H1 (cell line): ENCODE measurements at regions not wholly inside any gene's neighbourhood (a gene's known extent, or its start where the extent isn't known, plus 50 kb on each side); places are given as distances from the start of the nearest gene placed in this dataset.

Source experiments
- CTCF ChIA-PET: fragments of 300-600 bp; sonication (Branson Sonifier 250); formaldehyde crosslinking; loops from one replicate; lab custom pipeline; 2021; ENCODE audit not compliant: partially characterized antibody; lab: Charles Lee
- POLR2A ChIA-PET: fragments of 300-600 bp; sonication (Branson Sonifier 250); formaldehyde crosslinking; loops from one replicate; lab custom pipeline; 2021; ENCODE audit warnings: inconsistent platforms; ENCODE audit not compliant: partially characterized antibody; lab: Charles Lee
- DNase-seq, 2 experiments: peaks; one replicate each; pipeline versions ENCODE4 v3.0.0 to v3.0.0-alpha.2; 2010 to 2022; ENCODE audit warnings: low spot score in 2 of 2, low read depth in 1 of 2, mixed read lengths in 1 of 2
- FAIRE-seq: peaks from 2 replicates; lab custom pipeline; 2011; peaks lifted over from hg19 to GRCh38; lab: Jason Lieb, UNC
- H2AFZ ChIP-seq: 2 replicates; pipeline ENCODE4 v1.8.1; 2012; ENCODE audit warnings: low read length, inconsistent platforms
- H2AK5ac ChIP-seq: 2 replicates; pipeline ENCODE4 v1.6.1; 2013; ENCODE audit warnings: low read depth, low read length
- H2BK120ac ChIP-seq: replicated peaks from 2 replicates; pipeline ENCODE3; 2013; ENCODE audit warnings: low read depth, low read length, inconsistent platforms
- H2BK12ac ChIP-seq: 2 replicates; pipeline ENCODE4 v1.6.1; 2013; ENCODE audit warnings: low read depth, low read length
- H2BK15ac ChIP-seq: 2 replicates; pipeline ENCODE4 v1.6.1; 2013; ENCODE audit warnings: low read length
- H2BK20ac ChIP-seq: 2 replicates; pipeline ENCODE4 v1.6.1; 2013; ENCODE audit warnings: low read length
- H2BK5ac ChIP-seq: 2 replicates; pipeline ENCODE4 v1.6.1; 2013; ENCODE audit warnings: low read depth, low read length
- H3K14ac ChIP-seq: 2 replicates; pipeline ENCODE4 v1.6.1; 2013; ENCODE audit warnings: inconsistent platforms; ENCODE audit not compliant: insufficient read length
- H3K18ac ChIP-seq: 2 replicates; pipeline ENCODE4 v1.6.1; 2013; ENCODE audit warnings: low read length; ENCODE audit errors: extremely low read depth
- H3K23ac ChIP-seq: 2 replicates; pipeline ENCODE4 v1.6.1; 2013; ENCODE audit warnings: inconsistent platforms; ENCODE audit not compliant: insufficient read length
- H3K23me2 ChIP-seq: 2 replicates; pipeline ENCODE4 v1.6.1; 2013; ENCODE audit warnings: low read depth, low read length
- H3K27ac ChIP-seq: 2 replicates; pipeline ENCODE4 v1.6.1; 2011; ENCODE audit warnings: low read depth, low read length, inconsistent platforms
- H3K27me3 ChIP-seq, 4 experiments: replicated peaks in 1 of 4; 1 replicate in 1 of 4; 2 replicates in 3 of 4; pipeline versions ENCODE4 v1.6.1 to v1.8.1; 2011 to 2013; ENCODE audit warnings: low read length in 3 of 4, mild to moderate bottlenecking in 3 of 4, inconsistent platforms in 2 of 4, mixed read lengths in 2 of 4, moderate library complexity in 1 of 4; ENCODE audit not compliant: control insufficient read depth in 3 of 4, insufficient read depth in 3 of 4; ENCODE audit errors: extremely low read depth in 1 of 4
- H3K36me3 ChIP-seq, 4 experiments: 2 replicates each; pipeline versions ENCODE4 v1.6.1 to v1.8.1; 2011 to 2013; ENCODE audit warnings: mild to moderate bottlenecking in 4 of 4, low read length in 3 of 4, moderate library complexity in 2 of 4, control low read depth in 1 of 4, inconsistent platforms in 1 of 4; ENCODE audit not compliant: insufficient read depth in 4 of 4, control insufficient read depth in 2 of 4
- H3K4ac ChIP-seq: replicated peaks from 2 replicates; pipeline ENCODE3; 2013; ENCODE audit warnings: low read length, low read depth, mixed read lengths, inconsistent platforms; ENCODE audit not compliant: insufficient read length
- H3K4me1 ChIP-seq, 4 experiments: replicated peaks in 1 of 4; 1 replicate in 1 of 4; 2 replicates in 3 of 4; pipeline versions ENCODE4 v1.6.1 to v1.8.1; 2011 to 2013; ENCODE audit warnings: low read length in 3 of 4, inconsistent platforms in 2 of 4, mixed read lengths in 1 of 4; ENCODE audit not compliant: insufficient read depth in 4 of 4, control insufficient read depth in 3 of 4
- H3K4me2 ChIP-seq, 2 experiments: 2 replicates each; pipeline versions ENCODE4 v1.6.1 to v1.8.1; 2011 to 2013; ENCODE audit warnings: low read depth in 2 of 2, low read length in 2 of 2, control low read depth in 1 of 2, inconsistent platforms in 1 of 2, mild to moderate bottlenecking in 1 of 2; ENCODE audit not compliant: insufficient read depth in 1 of 2
- H3K4me3 ChIP-seq, 4 experiments: fragments of 200-600, 300-600 bp in 1 of 4; sonication (generic), shearing (Covaris generic), sonication (Bioruptor Twin) in 1 of 4; 2 replicates each; pipeline versions ENCODE4 v1.5.1 to v1.8.1; 2011 to 2016; ENCODE audit warnings: low read length in 4 of 4, low read depth in 3 of 4, control low read depth in 2 of 4, inconsistent platforms in 2 of 4, mild to moderate bottlenecking in 2 of 4, mixed read lengths in 1 of 4, moderate library complexity in 1 of 4; ENCODE audit not compliant: insufficient read depth in 2 of 4; ENCODE audit errors: extremely low read depth in 1 of 4
- H3K56ac ChIP-seq: replicated peaks from 2 replicates; pipeline ENCODE3; 2013; ENCODE audit warnings: low read depth, mild to moderate bottlenecking, mixed read lengths, low read length, inconsistent platforms; ENCODE audit not compliant: insufficient read length
- H3K79me1 ChIP-seq: 2 replicates; pipeline ENCODE4 v1.6.1; 2013; ENCODE audit warnings: low read depth, low read length, control low read depth
- H3K79me2 ChIP-seq, 2 experiments: 2 replicates each; pipeline versions ENCODE4 v1.6.1 to v1.8.1; 2012 to 2013; ENCODE audit warnings: low read length in 2 of 2, mild to moderate bottlenecking in 2 of 2, inconsistent platforms in 1 of 2; ENCODE audit not compliant: insufficient read depth in 2 of 2, control insufficient read depth in 1 of 2
- H3K9ac ChIP-seq, 4 experiments: replicated peaks in 1 of 4; 1 replicate in 1 of 4; 2 replicates in 3 of 4; pipeline versions ENCODE4 v1.6.1 to v1.8.1; 2011 to 2013; ENCODE audit warnings: low read depth in 3 of 4, low read length in 3 of 4, control low read depth in 2 of 4, mild to moderate bottlenecking in 2 of 4, moderate library complexity in 2 of 4, inconsistent platforms in 1 of 4; ENCODE audit errors: extremely low read depth in 1 of 4
- H3K9me3 ChIP-seq, 2 experiments: 2 replicates each; pipeline versions ENCODE4 v1.6.1 to v1.8.1; 2012 to 2013; ENCODE audit warnings: mild to moderate bottlenecking in 2 of 2, moderate library complexity in 2 of 2, control low read depth in 1 of 2, inconsistent platforms in 1 of 2, low read depth in 1 of 2, low read length in 1 of 2, mixed read lengths in 1 of 2; ENCODE audit not compliant: insufficient read depth in 2 of 2
- H4K20me1 ChIP-seq, 2 experiments: replicated peaks in 1 of 2; 2 replicates each; pipeline versions ENCODE3 to v1.8.1; 2011 to 2013; ENCODE audit warnings: inconsistent platforms in 2 of 2, low read length in 2 of 2, mild to moderate bottlenecking in 1 of 2; ENCODE audit not compliant: insufficient read depth in 2 of 2, control insufficient read depth in 1 of 2
- H4K5ac ChIP-seq: 2 replicates; pipeline ENCODE4 v1.6.1; 2013; ENCODE audit warnings: low read length, low read depth, mixed read lengths, inconsistent platforms; ENCODE audit not compliant: insufficient read length
- H4K8ac ChIP-seq: 2 replicates; pipeline ENCODE4 v1.8.0; 2013; ENCODE audit warnings: mild to moderate bottlenecking, moderate library complexity, low read length, inconsistent platforms; ENCODE audit not compliant: insufficient read depth; ENCODE audit errors: extremely low read depth
- H4K91ac ChIP-seq: replicated peaks from 2 replicates; pipeline ENCODE3; 2013; ENCODE audit warnings: low read length, mixed read lengths, inconsistent platforms; ENCODE audit not compliant: insufficient read length
- EZH2 ChIP-seq: fragments of 200-600 bp; sonication (generic); IDR thresholded peaks from 2 replicates; pipeline ENCODE4 v1.7.1; 2012; ENCODE audit warnings: low read depth, mild to moderate bottlenecking, moderate library complexity, low read length, inconsistent platforms; ENCODE audit not compliant: severe bottlenecking
- FOSL1 ChIP-seq: IDR thresholded peaks from 2 replicates; pipeline ENCODE4 v1.6.1; 2011; ENCODE audit warnings: mild to moderate bottlenecking, low read depth, low read length, moderate library complexity; ENCODE audit not compliant: insufficient read depth
- HDAC6 ChIP-seq: IDR thresholded peaks from one replicate; pipeline ENCODE4 v1.7.1; 2012; ENCODE audit warnings: low read depth, mild to moderate bottlenecking, inconsistent platforms, low read length, moderate library complexity
- KDM5A ChIP-seq: fragments of 200-600 bp; IDR thresholded peaks from 2 replicates; pipeline ENCODE4 v1.7.1; 2012; ENCODE audit warnings: mild to moderate bottlenecking, low read length, inconsistent platforms, mixed read lengths
- POU5F1 ChIP-seq: IDR thresholded peaks from 2 replicates; pipeline ENCODE4 v1.6.1; 2011; ENCODE audit warnings: low read depth, mild to moderate bottlenecking, low read length, moderate library complexity
- RAD21 ChIP-seq, 2 experiments: IDR thresholded peaks in 1 of 2; conservative IDR thresholded peaks in 1 of 2; 2 replicates each; pipeline ENCODE4 v1.6.1; 2011; ENCODE audit warnings: low read depth in 2 of 2, low read length in 2 of 2, improper control_type of control experiment in 1 of 2, inconsistent platforms in 1 of 2, mild to moderate bottlenecking in 1 of 2, moderate library complexity in 1 of 2
- SAP30 ChIP-seq: fragments of 300-600 bp; sonication (generic); IDR thresholded peaks from 2 replicates; pipeline ENCODE4 v1.7.1; 2012; ENCODE audit warnings: low read length, moderate library complexity, mild to moderate bottlenecking, inconsistent platforms; ENCODE audit not compliant: insufficient read depth, insufficient replicate concordance
- SP4 ChIP-seq: IDR thresholded peaks from 2 replicates; pipeline ENCODE4 v1.6.1; 2012; ENCODE audit warnings: low read length, inconsistent platforms
- TAF7 ChIP-seq: optimal IDR thresholded peaks from 2 replicates; pipeline ENCODE3; 2011; ENCODE audit warnings: low read depth, mild to moderate bottlenecking, inconsistent platforms, low read length, moderate library complexity, borderline replicate concordance
- TCF12 ChIP-seq: IDR thresholded peaks from 2 replicates; pipeline ENCODE4 v1.6.1; 2011; ENCODE audit warnings: low read depth, mild to moderate bottlenecking, low read length
- ZNF274 ChIP-seq: IDR thresholded peaks from 2 replicates; pipeline ENCODE4 v1.7.0; 2012; ENCODE audit warnings: low read length, borderline replicate concordance; ENCODE audit errors: extremely low read depth
- WGBS, 2 experiments: shearing (Covaris generic) in 1 of 2; methylation state at CpG; one replicate each; pipeline versions ENCODE4 v1.1.6 to v1.1.7; 2013 to 2015; ENCODE audit warnings: low lambda C conversion rate in 2 of 2, mixed read lengths in 2 of 2, inconsistent platforms in 1 of 2, low coverage in 1 of 2, missing lambda C conversion rate in 1 of 2; ENCODE audit not compliant: insufficient replicate concordance in 2 of 2, insufficient coverage in 1 of 2, insufficient read length in 1 of 2; ENCODE audit errors: extremely low coverage in 1 of 2, missing lambda C conversion rate in 1 of 2; 5-methylcytosine and 5-hydroxymethylcytosine counted together

- POLR2A ChIA-PET: no interaction called here
- no peaks in the 10 kb centered on the region for H3K79me2 ChIP-seq
- 87% methylated on average over 13 of the region's 15 CpGs; no CpG with 5 or more reads in 1 of the 2 experiments for WGBS, 2 experiments
Observed at GRCh38 chr11:70819022-70819421, 420.7 kb downstream of the CTTN start.

More at GRCh38 chr11:70819022-70819421, 420.7 kb downstream of the CTTN start:
- Histone ChIP-seq H3K4me2 (no peak overlapping the region), H3K23me2 (no peaks in the 10 kb centered on the region; the same call in 1 of the 2 replicates), H3K4me1 (peaks cover 0 to 6% (median 0%) of the 10 kb centered on the region in 4 experiments; a peak in 2 of 7 replicates), H4K20me1 (peaks cover 3 to 13% of the 10 kb centered on the region in 2 experiments), H3K56ac (no peak overlapping the region), H3K4me3 (no peak overlapping the region), H3K36me3 (no peaks in the 10 kb centered on the region; a peak in 1 of 8 replicates), H3K79me1 (no peaks in the 10 kb centered on the region), H2BK12ac (no peak overlapping the region), H3K27ac (no peak overlapping the region), H2AK5ac (no peak overlapping the region), H4K5ac (no peak overlapping the region), H2AFZ (no peak overlapping the region), H4K8ac (no peak overlapping the region), H3K9ac (no peak overlapping the region), H2BK15ac (no peak overlapping the region), H4K91ac (no peak overlapping the region)
- FAIRE-seq: no peak
- TF ChIP-seq SP4 (no peak), KDM5A (no peak), POU5F1 (no peak), TCF12 (no peak), HDAC6 (no peak), EZH2 (no peak), SAP30 (no peak), TAF7 (no peak), FOSL1 (no peak), RAD21 (IDR thresholded peaks at IDR 0.05 in 1 of 2, conservative IDR thresholded peaks at IDR 0.05 in 1 of 2; ENCODE audit: low read depth in 2 of 2, low read length in 2 of 2) (no peak), ZNF274 (no peak)
- TF ChIP-seq, all 59 proteins: peak for 0
- H3K27me3 ChIP-seq: no peaks in the 10 kb centered on the region
- H3K9me3 ChIP-seq: no peaks in the 10 kb centered on the region
- H3K14ac ChIP-seq: no peak overlapping the region
- no peak overlapping the region for H2BK20ac ChIP-seq
- H3K4ac ChIP-seq: no peak overlapping the region
- H2BK5ac ChIP-seq: no peak overlapping the region
- H3K18ac ChIP-seq: no peak overlapping the region
- no peak for DNase-seq
- H2BK120ac ChIP-seq: no peak overlapping the region
- CTCF ChIA-PET: interaction anchor here (1.3 to 7.0 kb wide), 7 partner anchors 9 to 262 kb away, joined by 4 to 39 read pairs (median 6); no protein-coding TSS in a partner anchor
- H3K23ac ChIP-seq: no peak overlapping the region
